ENCODE measurements at regions not wholly inside any gene's neighbourhood (a gene's known extent, or its start where the extent isn't known, plus 50 kb on each side); places are given as distances from the start of the nearest gene placed in this dataset.

GRCh38 chr19:30223866-30224688 is 148.1 kb upstream of the ZNF536 start:
- no peak for TF ChIP-seq GATA2 (IDR thresholded peaks at IDR 0.05; ENCODE audit: low read depth, low read length)
- no peak for TF ChIP-seq GATA3 (IDR thresholded peaks at IDR 0.05; ENCODE audit: low read depth, low read length)

Data from SH-SY5Y (cell line).